ENCODE measurements at regions not wholly inside any gene's neighbourhood (a gene's known extent, or its start where the extent isn't known, plus 50 kb on each side); places are given as distances from the start of the nearest gene placed in this dataset.

GRCh38 chr6:145139140-145139850 lies 596.0 kb downstream of the EPM2A start:
- no peak for TF ChIP-seq YY1 (IDR thresholded peaks at IDR 0.05; ENCODE audit: insufficient read depth, insufficient read length)
- no peak for TF ChIP-seq ZNF274 (IDR thresholded peaks at IDR 0.05; ENCODE audit: low read depth, low read length)
- no peak for TF ChIP-seq SUZ12 (IDR thresholded peaks at IDR 0.05; ENCODE audit: extremely low read depth, insufficient read depth, insufficient read length)
- Histone ChIP-seq H3K9ac (ENCODE audit: insufficient read length, low read depth) (no peak overlapping the region), H3K9me3 (ENCODE audit: insufficient read depth, low read length) (no peaks in the 10 kb centered on the region), H3K36me3 (ENCODE audit: insufficient read depth, insufficient read length, low read length) (no peaks in the 10 kb centered on the region), H3K4me3 (ENCODE audit: insufficient read length, low read depth) (no peak overlapping the region), H3K4me1 (ENCODE audit: insufficient read depth, insufficient read length) (no peaks in the 10 kb centered on the region), H3K27me3 (ENCODE audit: insufficient read depth, insufficient read length) (no peaks in the 10 kb centered on the region)
- no peak for DNase-seq (ENCODE audit: low read depth, low spot score)

DNA sequence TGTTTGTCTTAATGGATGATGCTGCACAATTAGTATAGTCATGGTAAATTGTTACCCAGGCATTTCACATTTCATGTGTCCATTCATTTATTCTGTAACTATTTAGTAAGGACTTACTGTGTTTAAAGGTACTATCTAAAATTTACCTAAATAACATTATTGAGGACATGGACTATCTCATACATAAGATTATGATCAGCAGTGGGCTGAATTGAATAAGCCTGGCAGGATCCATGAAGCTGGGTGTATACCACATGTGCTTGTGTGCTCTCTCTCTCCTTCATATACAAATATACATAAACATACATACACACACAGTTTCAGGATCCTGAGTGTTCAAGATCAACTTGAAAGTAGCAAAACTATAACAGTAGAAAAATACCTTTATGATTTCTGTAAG lies 595.4 kb downstream of the EPM2A start:
- TF ChIP-seq ZNF274 (IDR thresholded peaks at IDR 0.05; ENCODE audit: low read depth, low read length) (no peak), SUZ12 (IDR thresholded peaks at IDR 0.05; ENCODE audit: extremely low read depth, insufficient read depth, insufficient read length) (no peak), YY1 (IDR thresholded peaks at IDR 0.05; ENCODE audit: insufficient read depth, insufficient read length) (no peak)
- Histone ChIP-seq H3K4me1 (ENCODE audit: insufficient read depth, insufficient read length) (no peaks in the 10 kb centered on the region), H3K9ac (ENCODE audit: insufficient read length, low read depth) (no peak overlapping the region), H3K4me3 (ENCODE audit: insufficient read length, low read depth) (no peak overlapping the region), H3K9me3 (ENCODE audit: insufficient read depth, low read length) (no peaks in the 10 kb centered on the region), H3K27me3 (ENCODE audit: insufficient read depth, insufficient read length) (no peaks in the 10 kb centered on the region), H3K36me3 (ENCODE audit: insufficient read depth, insufficient read length, low read length) (no peaks in the 10 kb centered on the region)
- DNase-seq (ENCODE audit: low read depth, low spot score): no peak

DNA sequence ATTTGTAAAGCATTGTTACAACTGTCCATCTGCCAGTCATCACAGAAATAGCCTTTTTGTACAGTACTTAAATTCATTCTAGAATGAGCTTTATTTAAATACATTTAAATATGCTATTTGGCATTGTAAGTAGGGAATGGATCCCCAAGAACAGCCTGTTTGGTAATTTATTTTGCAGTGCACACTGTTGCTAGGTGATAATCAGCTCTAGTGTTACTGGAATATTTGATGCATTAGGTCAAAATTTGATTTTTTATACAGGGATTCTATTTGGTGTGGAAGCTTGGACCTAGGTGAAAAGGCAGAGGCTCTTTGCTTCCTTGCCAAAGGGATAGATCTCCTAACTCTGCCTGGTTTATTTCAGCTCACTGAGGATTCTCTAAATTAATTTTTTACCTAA lies 593.7 kb downstream of the EPM2A start:
- TF ChIP-seq SUZ12 (IDR thresholded peaks at IDR 0.05; ENCODE audit: extremely low read depth, insufficient read depth, insufficient read length): no peak
- TF ChIP-seq YY1 (IDR thresholded peaks at IDR 0.05; ENCODE audit: insufficient read depth, insufficient read length): no peak
- TF ChIP-seq ZNF274 (IDR thresholded peaks at IDR 0.05; ENCODE audit: low read depth, low read length): no peak
- DNase-seq (ENCODE audit: low read depth, low spot score): no peak
- no peak overlapping the region for H3K9ac ChIP-seq (ENCODE audit: insufficient read length, low read depth)
- H3K27me3 ChIP-seq (ENCODE audit: insufficient read depth, insufficient read length): no peaks in the 10 kb centered on the region
- no peak overlapping the region for H3K4me3 ChIP-seq (ENCODE audit: insufficient read length, low read depth)
- no peaks in the 10 kb centered on the region for H3K9me3 ChIP-seq (ENCODE audit: insufficient read depth, low read length)
- no peaks in the 10 kb centered on the region for H3K4me1 ChIP-seq (ENCODE audit: insufficient read depth, insufficient read length)
- no peaks in the 10 kb centered on the region for H3K36me3 ChIP-seq (ENCODE audit: insufficient read depth, insufficient read length, low read length)

GRCh38 chr6:145142958-145143357 lies 592.4 kb downstream of the EPM2A start:
- no peaks in the 10 kb centered on the region for H3K36me3 ChIP-seq (ENCODE audit: insufficient read depth, insufficient read length, low read length)
- H3K27me3 ChIP-seq (ENCODE audit: insufficient read depth, insufficient read length): no peaks in the 10 kb centered on the region
- no peak overlapping the region for H3K4me3 ChIP-seq (ENCODE audit: insufficient read length, low read depth)
- TF ChIP-seq ZNF274 (IDR thresholded peaks at IDR 0.05; ENCODE audit: low read depth, low read length) (no peak), YY1 (IDR thresholded peaks at IDR 0.05; ENCODE audit: insufficient read depth, insufficient read length) (no peak), SUZ12 (IDR thresholded peaks at IDR 0.05; ENCODE audit: extremely low read depth, insufficient read depth, insufficient read length) (no peak)
- no peaks in the 10 kb centered on the region for H3K9me3 ChIP-seq (ENCODE audit: insufficient read depth, low read length)
- H3K9ac ChIP-seq (ENCODE audit: insufficient read length, low read depth): no peak overlapping the region
- no peaks in the 10 kb centered on the region for H3K4me1 ChIP-seq (ENCODE audit: insufficient read depth, insufficient read length)
- no peak for DNase-seq (ENCODE audit: low read depth, low spot score)

- Histone ChIP-seq H3K4me1 (ENCODE audit: insufficient read depth, insufficient read length) (no peaks in the 10 kb centered on the region), H3K27me3 (ENCODE audit: insufficient read depth, insufficient read length) (no peaks in the 10 kb centered on the region), H3K9me3 (ENCODE audit: insufficient read depth, low read length) (no peaks in the 10 kb centered on the region), H3K9ac (ENCODE audit: insufficient read length, low read depth) (no peak overlapping the region), H3K4me3 (ENCODE audit: insufficient read length, low read depth) (no peak overlapping the region), H3K36me3 (ENCODE audit: insufficient read depth, insufficient read length, low read length) (no peaks in the 10 kb centered on the region)
- no peak for TF ChIP-seq YY1 (IDR thresholded peaks at IDR 0.05; ENCODE audit: insufficient read depth, insufficient read length)
- TF ChIP-seq SUZ12 (IDR thresholded peaks at IDR 0.05; ENCODE audit: extremely low read depth, insufficient read depth, insufficient read length): no peak
- no peak for TF ChIP-seq ZNF274 (IDR thresholded peaks at IDR 0.05; ENCODE audit: low read depth, low read length)
- no peak for DNase-seq (ENCODE audit: low read depth, low spot score)
Measured at GRCh38 chr6:145143379-145143778, 591.9 kb downstream of the EPM2A start.

- no peak overlapping the region for H3K9ac ChIP-seq (ENCODE audit: insufficient read length, low read depth)
- H3K4me1 ChIP-seq (ENCODE audit: insufficient read depth, insufficient read length): no peaks in the 10 kb centered on the region
- no peak for DNase-seq (ENCODE audit: low read depth, low spot score)
- H3K4me3 ChIP-seq (ENCODE audit: insufficient read length, low read depth): no peak overlapping the region
- H3K36me3 ChIP-seq (ENCODE audit: insufficient read depth, insufficient read length, low read length): no peaks in the 10 kb centered on the region
- H3K27me3 ChIP-seq (ENCODE audit: insufficient read depth, insufficient read length): no peaks in the 10 kb centered on the region
- TF ChIP-seq SUZ12 (IDR thresholded peaks at IDR 0.05; ENCODE audit: extremely low read depth, insufficient read depth, insufficient read length) (no peak), YY1 (IDR thresholded peaks at IDR 0.05; ENCODE audit: insufficient read depth, insufficient read length) (no peak), ZNF274 (IDR thresholded peaks at IDR 0.05; ENCODE audit: low read depth, low read length) (no peak)
- no peaks in the 10 kb centered on the region for H3K9me3 ChIP-seq (ENCODE audit: insufficient read depth, low read length)
Measured at GRCh38 chr6:145147559-145147958, 587.8 kb downstream of the EPM2A start.

GRCh38 chr6:145147981-145148749 lies 587.2 kb downstream of the EPM2A start:
- Histone ChIP-seq H3K4me3 (ENCODE audit: insufficient read length, low read depth) (no peak overlapping the region), H3K4me1 (ENCODE audit: insufficient read depth, insufficient read length) (no peaks in the 10 kb centered on the region), H3K36me3 (ENCODE audit: insufficient read depth, insufficient read length, low read length) (no peaks in the 10 kb centered on the region), H3K9me3 (ENCODE audit: insufficient read depth, low read length) (no peaks in the 10 kb centered on the region), H3K9ac (ENCODE audit: insufficient read length, low read depth) (no peak overlapping the region), H3K27me3 (ENCODE audit: insufficient read depth, insufficient read length) (no peaks in the 10 kb centered on the region)
- no peak for DNase-seq (ENCODE audit: low read depth, low spot score)
- TF ChIP-seq SUZ12 (IDR thresholded peaks at IDR 0.05; ENCODE audit: extremely low read depth, insufficient read depth, insufficient read length) (no peak), YY1 (IDR thresholded peaks at IDR 0.05; ENCODE audit: insufficient read depth, insufficient read length) (no peak), ZNF274 (IDR thresholded peaks at IDR 0.05; ENCODE audit: low read depth, low read length) (no peak)

Data from NT2/D1 (cell line).